NCI-H774 (cell line): ENCODE measurements at regions not wholly inside any gene's neighbourhood (a gene's known extent, or its start where the extent isn't known, plus 50 kb on each side); places are given as distances from the start of the nearest gene placed in this dataset.
"Not testable (repeated sequence)": the region's sequence is repeated elsewhere in the genome, so short reads cannot be mapped to it uniquely, and the experiment has no call there.

Experiments used
- DNase-seq: peaks from one replicate; lab custom pipeline; 2025; lab: John Stamatoyannopoulos, UW

GRCh38 chr10:2246747-2247146, 509.4 kb upstream of the ADARB2 start:
- DNase-seq = no peak

- DNase-seq = no peak
Observed at GRCh38 chr10:2245580-2245979, 508.3 kb upstream of the ADARB2 start.

GRCh38 chr10:2244471-2244870, 507.1 kb upstream of the ADARB2 start:
- no peak for DNase-seq

- DNase-seq = no peak
Observed at GRCh38 chr10:2236876-2237275, 499.6 kb upstream of the ADARB2 start.

GRCh38 chr10:2232479-2232878, 495.2 kb upstream of the ADARB2 start:
- DNase-seq = no peak

GRCh38 chr10:2230478-2230877, 493.2 kb upstream of the ADARB2 start:
- DNase-seq = no peak

GRCh38 chr10:2228320-2228901, 491.1 kb upstream of the ADARB2 start:
- DNase-seq = no peak

GRCh38 chr10:2225609-2226008, 488.3 kb upstream of the ADARB2 start:
- DNase-seq = peak; percentile 70

GRCh38 chr10:2223548-2224320, 486.4 kb upstream of the ADARB2 start:
- no peak for DNase-seq

- DNase-seq = no peak
Observed at GRCh38 chr10:2222631-2223030, 485.3 kb upstream of the ADARB2 start.

GRCh38 chr10:2214805-2215204, 477.5 kb upstream of the ADARB2 start:
- no peak for DNase-seq

- no peak for DNase-seq
Observed at GRCh38 chr10:2214092-2214491, 476.8 kb upstream of the ADARB2 start.

- no peak for DNase-seq
Observed at GRCh38 chr10:2212244-2212834, 475.0 kb upstream of the ADARB2 start.

GRCh38 chr10:2210088-2210487, 472.8 kb upstream of the ADARB2 start:
- no peak for DNase-seq

GRCh38 chr10:2208106-2208505, 470.8 kb upstream of the ADARB2 start:
- no peak for DNase-seq

GRCh38 chr10:2207246-2207922, 470.1 kb upstream of the ADARB2 start:
- no peak for DNase-seq

GRCh38 chr10:2205406-2205805, 468.1 kb upstream of the ADARB2 start:
- DNase-seq = no peak

- DNase-seq = no peak
Observed at GRCh38 chr10:2202401-2202800, 465.1 kb upstream of the ADARB2 start.

- DNase-seq = no peak
Observed at GRCh38 chr10:2201534-2202099, 464.3 kb upstream of the ADARB2 start.

GRCh38 chr10:2197663-2198062, 460.3 kb upstream of the ADARB2 start:
- DNase-seq = no peak

- no peak for DNase-seq
Observed at GRCh38 chr10:2196272-2196671, 458.9 kb upstream of the ADARB2 start.

GRCh38 chr10:2189356-2189755, 452.0 kb upstream of the ADARB2 start:
- DNase-seq = not testable (repeated sequence)

GRCh38 chr10:2188371-2188770, 451.0 kb upstream of the ADARB2 start:
- no peak for DNase-seq
